PC-9 (cell line): ENCODE measurements at regions not wholly inside any gene's neighbourhood (a gene's known extent, or its start where the extent isn't known, plus 50 kb on each side); places are given as distances from the start of the nearest gene placed in this dataset.

Experiments
- EZH2 ChIP-seq: fragments of 200-600 bp; sonication (generic); IDR thresholded peaks from 2 replicates; pipeline ENCODE4 v1.8.0; 2017; ENCODE audit warnings: antibody characterized with exemption, low read depth
- TF ChIP-seq, protein P1 (sequence below): fragments of 200-600 bp; sonication (generic); conservative IDR thresholded peaks from 2 replicates; pipeline ENCODE4 v1.6.1; 2017; ENCODE audit warnings: mixed run types, antibody characterized with exemption, mild to moderate bottlenecking, moderate library complexity

DNA sequence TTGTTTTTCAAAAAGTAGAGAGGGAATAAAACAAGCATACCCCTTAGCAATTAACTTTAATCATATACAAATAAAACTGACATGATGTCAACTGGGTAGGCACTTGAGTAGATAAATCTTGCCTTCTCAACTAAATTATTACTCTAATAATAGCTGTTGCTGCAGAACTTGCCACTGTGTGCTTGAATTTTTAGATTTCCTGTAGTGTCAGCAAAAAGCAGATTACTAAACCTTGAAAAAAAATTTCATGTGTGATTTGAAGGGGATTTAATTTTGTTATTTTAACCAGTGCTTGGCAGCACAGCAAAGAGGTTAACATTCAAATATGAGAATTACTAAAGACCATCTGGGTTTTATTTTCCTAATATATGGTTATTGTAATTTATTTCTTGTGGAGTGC lies 438.3 kb upstream of the SPANXN1 start:
- TF ChIP-seq, protein P1, sequence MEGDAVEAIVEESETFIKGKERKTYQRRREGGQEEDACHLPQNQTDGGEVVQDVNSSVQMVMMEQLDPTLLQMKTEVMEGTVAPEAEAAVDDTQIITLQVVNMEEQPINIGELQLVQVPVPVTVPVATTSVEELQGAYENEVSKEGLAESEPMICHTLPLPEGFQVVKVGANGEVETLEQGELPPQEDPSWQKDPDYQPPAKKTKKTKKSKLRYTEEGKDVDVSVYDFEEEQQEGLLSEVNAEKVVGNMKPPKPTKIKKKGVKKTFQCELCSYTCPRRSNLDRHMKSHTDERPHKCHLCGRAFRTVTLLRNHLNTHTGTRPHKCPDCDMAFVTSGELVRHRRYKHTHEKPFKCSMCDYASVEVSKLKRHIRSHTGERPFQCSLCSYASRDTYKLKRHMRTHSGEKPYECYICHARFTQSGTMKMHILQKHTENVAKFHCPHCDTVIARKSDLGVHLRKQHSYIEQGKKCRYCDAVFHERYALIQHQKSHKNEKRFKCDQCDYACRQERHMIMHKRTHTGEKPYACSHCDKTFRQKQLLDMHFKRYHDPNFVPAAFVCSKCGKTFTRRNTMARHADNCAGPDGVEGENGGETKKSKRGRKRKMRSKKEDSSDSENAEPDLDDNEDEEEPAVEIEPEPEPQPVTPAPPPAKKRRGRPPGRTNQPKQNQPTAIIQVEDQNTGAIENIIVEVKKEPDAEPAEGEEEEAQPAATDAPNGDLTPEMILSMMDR, result no peak
- no peak for TF ChIP-seq EZH2
